Gastrocnemius medialis (tissue), 4 donors: ENCODE measurements at regions not wholly inside any gene's neighbourhood (a gene's known extent, or its start where the extent isn't known, plus 50 kb on each side); places are given as distances from the start of the nearest gene placed in this dataset.

Experiments used
- POLR2A ChIP-seq, 2 donors: fragments of 450-650 bp; IDR thresholded peaks; one replicate each; pipeline ENCODE4 v1.6.1; 2017; ENCODE audit warnings: antibody characterized with exemption in 2 of 2, mild to moderate bottlenecking in 2 of 2, moderate library complexity in 2 of 2
- TF ChIP-seq, protein P1 (sequence below), 5 experiments: fragments of 450-650 bp in 3 of 5; fragments of 200-600 bp in 2 of 5; sonication (generic) in 2 of 5; IDR thresholded peaks in 4 of 5; conservative IDR thresholded peaks in 1 of 5; 1 replicate in 4 of 5; 2 replicates in 1 of 5; pipeline ENCODE4 v1.5.1; 2016 to 2019; ENCODE audit warnings: antibody characterized with exemption in 5 of 5, mild to moderate bottlenecking in 3 of 5, moderate library complexity in 3 of 5

DNA sequence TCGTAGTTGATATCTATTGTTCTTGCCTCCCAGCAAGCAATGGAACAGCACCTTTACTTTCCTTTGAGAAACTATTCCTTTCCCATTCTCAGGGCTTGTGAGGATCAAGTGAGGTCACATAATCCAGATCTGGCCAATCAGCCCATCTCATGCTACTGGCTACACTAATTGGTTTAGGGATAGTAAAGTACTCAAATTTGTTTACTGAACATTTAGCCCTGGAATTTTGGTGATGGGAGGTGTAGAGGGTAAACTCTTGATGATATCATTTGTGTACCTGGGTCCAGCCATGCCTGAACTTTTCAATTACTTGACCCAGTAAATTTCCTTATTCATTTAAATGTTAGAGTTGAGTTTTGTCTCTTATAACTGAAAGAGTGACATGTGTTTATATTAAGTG is 195.8 kb upstream of the TNP1 start:
- TF ChIP-seq, protein P1, sequence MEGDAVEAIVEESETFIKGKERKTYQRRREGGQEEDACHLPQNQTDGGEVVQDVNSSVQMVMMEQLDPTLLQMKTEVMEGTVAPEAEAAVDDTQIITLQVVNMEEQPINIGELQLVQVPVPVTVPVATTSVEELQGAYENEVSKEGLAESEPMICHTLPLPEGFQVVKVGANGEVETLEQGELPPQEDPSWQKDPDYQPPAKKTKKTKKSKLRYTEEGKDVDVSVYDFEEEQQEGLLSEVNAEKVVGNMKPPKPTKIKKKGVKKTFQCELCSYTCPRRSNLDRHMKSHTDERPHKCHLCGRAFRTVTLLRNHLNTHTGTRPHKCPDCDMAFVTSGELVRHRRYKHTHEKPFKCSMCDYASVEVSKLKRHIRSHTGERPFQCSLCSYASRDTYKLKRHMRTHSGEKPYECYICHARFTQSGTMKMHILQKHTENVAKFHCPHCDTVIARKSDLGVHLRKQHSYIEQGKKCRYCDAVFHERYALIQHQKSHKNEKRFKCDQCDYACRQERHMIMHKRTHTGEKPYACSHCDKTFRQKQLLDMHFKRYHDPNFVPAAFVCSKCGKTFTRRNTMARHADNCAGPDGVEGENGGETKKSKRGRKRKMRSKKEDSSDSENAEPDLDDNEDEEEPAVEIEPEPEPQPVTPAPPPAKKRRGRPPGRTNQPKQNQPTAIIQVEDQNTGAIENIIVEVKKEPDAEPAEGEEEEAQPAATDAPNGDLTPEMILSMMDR (IDR thresholded peaks at IDR 0.05 in 4 of 5, conservative IDR thresholded peaks at IDR 0.05 in 1 of 5) = no peak
- no peak for TF ChIP-seq POLR2A (IDR thresholded peaks at IDR 0.05)
